HCT116 (cell line): ENCODE measurements at regions not wholly inside any gene's neighbourhood (a gene's known extent, or its start where the extent isn't known, plus 50 kb on each side); places are given as distances from the start of the nearest gene placed in this dataset.
"Not testable (repeated sequence)": the region's sequence is repeated elsewhere in the genome, so short reads cannot be mapped to it uniquely, and the experiment has no call there.

Experiments
- SIN3A ChIP-seq: IDR thresholded peaks from 2 replicates; pipeline ENCODE4 v1.6.1; 2012; ENCODE audit warnings: low read depth
- TF ChIP-seq, protein P1 (sequence below), 3 experiments: fragments of 200-600 bp in 1 of 3; sonication (generic) in 1 of 3; IDR thresholded peaks in 2 of 3; conservative IDR thresholded peaks in 1 of 3; 2 replicates each; pipeline ENCODE4 v1.5.1; 2012 to 2017; ENCODE audit warnings: low read depth in 2 of 3, low read length in 2 of 3, antibody characterized with exemption in 1 of 3, borderline replicate concordance in 1 of 3, control low read depth in 1 of 3, mild to moderate bottlenecking in 1 of 3, mixed read lengths in 1 of 3, mixed run types in 1 of 3, moderate library complexity in 1 of 3; ENCODE audit not compliant: insufficient read depth in 1 of 3

- TF ChIP-seq SIN3A = not testable (repeated sequence)
- TF ChIP-seq, protein P1, sequence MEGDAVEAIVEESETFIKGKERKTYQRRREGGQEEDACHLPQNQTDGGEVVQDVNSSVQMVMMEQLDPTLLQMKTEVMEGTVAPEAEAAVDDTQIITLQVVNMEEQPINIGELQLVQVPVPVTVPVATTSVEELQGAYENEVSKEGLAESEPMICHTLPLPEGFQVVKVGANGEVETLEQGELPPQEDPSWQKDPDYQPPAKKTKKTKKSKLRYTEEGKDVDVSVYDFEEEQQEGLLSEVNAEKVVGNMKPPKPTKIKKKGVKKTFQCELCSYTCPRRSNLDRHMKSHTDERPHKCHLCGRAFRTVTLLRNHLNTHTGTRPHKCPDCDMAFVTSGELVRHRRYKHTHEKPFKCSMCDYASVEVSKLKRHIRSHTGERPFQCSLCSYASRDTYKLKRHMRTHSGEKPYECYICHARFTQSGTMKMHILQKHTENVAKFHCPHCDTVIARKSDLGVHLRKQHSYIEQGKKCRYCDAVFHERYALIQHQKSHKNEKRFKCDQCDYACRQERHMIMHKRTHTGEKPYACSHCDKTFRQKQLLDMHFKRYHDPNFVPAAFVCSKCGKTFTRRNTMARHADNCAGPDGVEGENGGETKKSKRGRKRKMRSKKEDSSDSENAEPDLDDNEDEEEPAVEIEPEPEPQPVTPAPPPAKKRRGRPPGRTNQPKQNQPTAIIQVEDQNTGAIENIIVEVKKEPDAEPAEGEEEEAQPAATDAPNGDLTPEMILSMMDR (IDR thresholded peaks at IDR 0.05 in 2 of 3, conservative IDR thresholded peaks at IDR 0.05 in 1 of 3; ENCODE audit: borderline replicate concordance in 1 of 3, insufficient read depth in 1 of 3, low read depth in 2 of 3, low read length in 2 of 3) = not testable (repeated sequence)
Observed at GRCh38 chr15:44833081-44833480, 96.8 kb downstream of the TRIM69 start.
